ENCODE measurements at regions not wholly inside any gene's neighbourhood (a gene's known extent, or its start where the extent isn't known, plus 50 kb on each side); places are given as distances from the start of the nearest gene placed in this dataset.

GRCh38 chr16:73713778-73714495 lies 582.7 kb upstream of the PSMD7 start:
- Histone ChIP-seq H3K4me1 (ENCODE audit: control insufficient read depth, extremely low read depth, insufficient read depth, low read length) (no peaks in the 10 kb centered on the region), H3K4me2 (ENCODE audit: extremely low read depth, insufficient read depth, low read length) (no peak overlapping the region), H3K27ac (ENCODE audit: insufficient read depth, low read length) (no peak overlapping the region), H3K27me3 (ENCODE audit: control insufficient read depth, insufficient read depth, low read length) (no peaks in the 10 kb centered on the region), H3K9me3 (ENCODE audit: control insufficient read depth, insufficient read depth, low read depth, low read length) (no peaks in the 10 kb centered on the region), H4K20me1 (ENCODE audit: control insufficient read depth, extremely low read depth, insufficient read depth, low read length) (no peaks in the 10 kb centered on the region), H3K9ac (ENCODE audit: insufficient read depth, low read length) (no peak overlapping the region), H3K79me2 (ENCODE audit: control insufficient read depth, insufficient read depth, low read length) (no peaks in the 10 kb centered on the region), H3K4me3 (replicated peaks in 1 of 4; ENCODE audit: control extremely low read depth in 1 of 4, insufficient read depth in 1 of 4, low read depth in 3 of 4, low read length in 4 of 4) (no peak overlapping the region), H3K36me3 (ENCODE audit: control insufficient read depth, insufficient read depth, low read length) (no peaks in the 10 kb centered on the region), H2AFZ (ENCODE audit: low read length) (no peak overlapping the region)
- peak in 1 of 2 donors; percentile 41 for DNase-seq (ENCODE audit: low read depth in 2 of 2)
- no peak for TF ChIP-seq EZH2 (IDR thresholded peaks at IDR 0.05; ENCODE audit: low read length, missing control alignments)
- TF ChIP-seq, protein P1, sequence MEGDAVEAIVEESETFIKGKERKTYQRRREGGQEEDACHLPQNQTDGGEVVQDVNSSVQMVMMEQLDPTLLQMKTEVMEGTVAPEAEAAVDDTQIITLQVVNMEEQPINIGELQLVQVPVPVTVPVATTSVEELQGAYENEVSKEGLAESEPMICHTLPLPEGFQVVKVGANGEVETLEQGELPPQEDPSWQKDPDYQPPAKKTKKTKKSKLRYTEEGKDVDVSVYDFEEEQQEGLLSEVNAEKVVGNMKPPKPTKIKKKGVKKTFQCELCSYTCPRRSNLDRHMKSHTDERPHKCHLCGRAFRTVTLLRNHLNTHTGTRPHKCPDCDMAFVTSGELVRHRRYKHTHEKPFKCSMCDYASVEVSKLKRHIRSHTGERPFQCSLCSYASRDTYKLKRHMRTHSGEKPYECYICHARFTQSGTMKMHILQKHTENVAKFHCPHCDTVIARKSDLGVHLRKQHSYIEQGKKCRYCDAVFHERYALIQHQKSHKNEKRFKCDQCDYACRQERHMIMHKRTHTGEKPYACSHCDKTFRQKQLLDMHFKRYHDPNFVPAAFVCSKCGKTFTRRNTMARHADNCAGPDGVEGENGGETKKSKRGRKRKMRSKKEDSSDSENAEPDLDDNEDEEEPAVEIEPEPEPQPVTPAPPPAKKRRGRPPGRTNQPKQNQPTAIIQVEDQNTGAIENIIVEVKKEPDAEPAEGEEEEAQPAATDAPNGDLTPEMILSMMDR (conservative IDR thresholded peaks at IDR 0.05 in 1 of 2, IDR thresholded peaks at IDR 0.05 in 1 of 2; ENCODE audit: low read depth in 1 of 2, low read length in 2 of 2), result peak; percentile 24 to 72

DNA sequence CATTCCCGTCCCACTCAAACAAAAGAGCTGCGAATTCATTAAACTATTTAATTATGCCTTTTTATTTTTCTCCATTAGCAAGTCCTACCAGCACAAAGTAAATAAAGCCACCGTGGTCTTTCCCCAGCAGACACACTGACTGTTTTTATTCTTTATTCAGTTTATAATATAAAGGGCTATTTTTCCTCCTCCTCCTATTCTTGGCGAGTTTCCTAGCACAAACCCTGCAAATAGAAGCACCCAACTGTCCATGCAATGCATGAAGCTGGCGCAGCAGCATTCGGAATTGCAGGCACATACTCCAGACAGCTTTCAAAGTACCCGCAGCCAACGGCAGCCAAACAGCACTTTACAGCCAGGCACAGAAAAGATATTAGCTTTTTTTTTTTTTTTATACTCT lies 583.4 kb upstream of the PSMD7 start:
- no peaks in the 10 kb centered on the region for H3K4me1 ChIP-seq (ENCODE audit: control insufficient read depth, extremely low read depth, insufficient read depth, low read length)
- peak in 1 of 2 donors; percentile 17 for DNase-seq (ENCODE audit: low read depth in 2 of 2)
- H3K4me3 ChIP-seq (replicated peaks in 1 of 4; ENCODE audit: control extremely low read depth in 1 of 4, insufficient read depth in 1 of 4, low read depth in 3 of 4, low read length in 4 of 4), result no peak overlapping the region
- no peaks in the 10 kb centered on the region for H3K27me3 ChIP-seq (ENCODE audit: control insufficient read depth, insufficient read depth, low read length)
- H3K36me3 ChIP-seq (ENCODE audit: control insufficient read depth, insufficient read depth, low read length), result no peaks in the 10 kb centered on the region
- no peak for TF ChIP-seq EZH2 (IDR thresholded peaks at IDR 0.05; ENCODE audit: low read length, missing control alignments)
- TF ChIP-seq, protein P1 (conservative IDR thresholded peaks at IDR 0.05 in 1 of 2, IDR thresholded peaks at IDR 0.05 in 1 of 2; ENCODE audit: low read depth in 1 of 2, low read length in 2 of 2), result no peak
- no peaks in the 10 kb centered on the region for H3K79me2 ChIP-seq (ENCODE audit: control insufficient read depth, insufficient read depth, low read length)
- no peak overlapping the region for H3K9ac ChIP-seq (ENCODE audit: insufficient read depth, low read length)
- no peak overlapping the region for H3K4me2 ChIP-seq (ENCODE audit: extremely low read depth, insufficient read depth, low read length)
- H2AFZ ChIP-seq (ENCODE audit: low read length), result no peak overlapping the region
- H4K20me1 ChIP-seq (ENCODE audit: control insufficient read depth, extremely low read depth, insufficient read depth, low read length), result no peaks in the 10 kb centered on the region
- H3K27ac ChIP-seq (ENCODE audit: insufficient read depth, low read length), result no peak overlapping the region
- no peaks in the 10 kb centered on the region for H3K9me3 ChIP-seq (ENCODE audit: control insufficient read depth, insufficient read depth, low read depth, low read length)

DNA sequence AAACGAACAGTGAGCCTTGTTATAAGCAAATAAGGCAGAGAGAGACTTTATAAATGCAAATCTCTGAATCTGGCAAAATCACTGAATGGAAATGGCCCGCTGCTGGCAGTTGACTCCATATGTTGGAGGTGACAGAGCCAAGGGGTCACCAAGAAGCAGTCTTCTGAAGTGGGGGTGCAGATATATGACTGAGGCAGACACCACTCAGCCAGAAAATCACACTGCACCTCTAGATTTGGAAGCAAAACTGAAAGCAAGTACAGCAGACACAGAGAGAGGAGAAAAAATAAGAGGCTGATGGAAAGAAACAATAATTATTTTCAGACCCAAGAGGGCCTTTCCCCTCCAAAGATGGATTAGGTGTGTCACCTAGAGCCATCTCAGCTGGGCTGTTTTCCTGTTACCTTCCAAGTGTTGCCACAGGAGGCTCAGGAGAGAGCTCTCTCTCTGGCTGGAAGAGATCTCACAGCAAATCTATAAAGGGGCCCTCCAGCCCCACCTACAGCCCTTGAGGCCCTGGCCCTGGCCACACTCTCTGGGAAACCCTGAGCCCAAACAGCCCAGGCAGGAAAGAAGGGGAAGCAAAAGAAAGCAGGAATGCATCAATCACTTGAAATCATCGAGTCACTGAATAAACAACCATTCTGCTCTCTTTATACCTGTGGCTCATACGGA lies 585.1 kb upstream of the PSMD7 start:
- Histone ChIP-seq H3K4me1 (ENCODE audit: control insufficient read depth, extremely low read depth, insufficient read depth, low read length) (no peaks in the 10 kb centered on the region), H3K9ac (ENCODE audit: insufficient read depth, low read length) (no peak overlapping the region), H3K27me3 (ENCODE audit: control insufficient read depth, insufficient read depth, low read length) (no peaks in the 10 kb centered on the region), H2AFZ (ENCODE audit: low read length) (no peak overlapping the region), H4K20me1 (ENCODE audit: control insufficient read depth, extremely low read depth, insufficient read depth, low read length) (no peaks in the 10 kb centered on the region), H3K4me3 (replicated peaks in 1 of 4; ENCODE audit: control extremely low read depth in 1 of 4, insufficient read depth in 1 of 4, low read depth in 3 of 4, low read length in 4 of 4) (no peak overlapping the region), H3K27ac (ENCODE audit: insufficient read depth, low read length) (no peak overlapping the region), H3K9me3 (ENCODE audit: control insufficient read depth, insufficient read depth, low read depth, low read length) (no peaks in the 10 kb centered on the region), H3K36me3 (ENCODE audit: control insufficient read depth, insufficient read depth, low read length) (no peaks in the 10 kb centered on the region), H3K79me2 (ENCODE audit: control insufficient read depth, insufficient read depth, low read length) (no peaks in the 10 kb centered on the region), H3K4me2 (ENCODE audit: extremely low read depth, insufficient read depth, low read length) (no peak overlapping the region)
- no peak for DNase-seq (ENCODE audit: low read depth in 2 of 2)
- TF ChIP-seq, protein P1 (conservative IDR thresholded peaks at IDR 0.05 in 1 of 2, IDR thresholded peaks at IDR 0.05 in 1 of 2; ENCODE audit: low read depth in 1 of 2, low read length in 2 of 2), result no peak
- no peak for TF ChIP-seq EZH2 (IDR thresholded peaks at IDR 0.05; ENCODE audit: low read length, missing control alignments)

Measured in fibroblast of lung (primary cell).